Ectodermal cell (in vitro differentiated cells): ENCODE measurements at regions not wholly inside any gene's neighbourhood (a gene's known extent, or its start where the extent isn't known, plus 50 kb on each side); places are given as distances from the start of the nearest gene placed in this dataset.

Source experiments
- H3K27ac ChIP-seq: 2 replicates; pipeline ENCODE4 v1.7.0; 2013; ENCODE audit warnings: mild to moderate bottlenecking, low read depth, low read length; ENCODE audit not compliant: insufficient read depth, poor library complexity, severe bottlenecking
- H3K27me3 ChIP-seq: 2 replicates; pipeline ENCODE4 v1.7.0; 2013; ENCODE audit warnings: mild to moderate bottlenecking, low read length; ENCODE audit not compliant: insufficient read depth, control insufficient read depth, poor library complexity, severe bottlenecking
- H3K36me3 ChIP-seq: one replicate; pipeline ENCODE4 v1.7.0; 2013; ENCODE audit warnings: low read length; ENCODE audit not compliant: control insufficient read depth, insufficient read depth
- H3K4me1 ChIP-seq: one replicate; pipeline ENCODE4 v1.7.0; 2013; ENCODE audit warnings: low read length; ENCODE audit not compliant: control insufficient read depth, insufficient read depth
- H3K4me3 ChIP-seq: 2 replicates; pipeline ENCODE4 v1.7.0; 2013; ENCODE audit warnings: low read depth, low read length, control low read depth; ENCODE audit not compliant: insufficient read depth
- H3K9me3 ChIP-seq: 2 replicates; pipeline ENCODE4 v1.7.0; 2013; ENCODE audit warnings: mild to moderate bottlenecking, low read length, moderate library complexity; ENCODE audit not compliant: control insufficient read depth
- WGBS, 2 experiments: methylation state at CpG; one replicate each; pipeline ENCODE4 v1.1.7; 2013; ENCODE audit warnings: missing lambda C conversion rate in 2 of 2; 5-methylcytosine and 5-hydroxymethylcytosine counted together

- no peaks in the 10 kb centered on the region for H3K27me3 ChIP-seq
- 93 to 95% methylated on average over 10 of the region's 10 CpGs for WGBS, 2 experiments
- H3K36me3 ChIP-seq, result no peaks in the 10 kb centered on the region
- H3K4me3 ChIP-seq, result no peak overlapping the region
- H3K9me3 ChIP-seq, result no peaks in the 10 kb centered on the region
- H3K4me1 ChIP-seq, result no peaks in the 10 kb centered on the region
- H3K27ac ChIP-seq, result no peak overlapping the region
These were observed 163.1 kb upstream of the TSHZ3 start for GRCh38 chr19:31512181-31512970.

GRCh38 chr19:31513841-31514240 is 164.6 kb upstream of the TSHZ3 start:
- no peak overlapping the region for H3K4me3 ChIP-seq
- no peaks in the 10 kb centered on the region for H3K36me3 ChIP-seq
- no peak overlapping the region for H3K27ac ChIP-seq
- no peaks in the 10 kb centered on the region for H3K4me1 ChIP-seq
- H3K27me3 ChIP-seq, result no peaks in the 10 kb centered on the region
- no peaks in the 10 kb centered on the region for H3K9me3 ChIP-seq
- WGBS, 2 experiments, result 93 to 94% methylated on average over 13 of the region's 13 CpGs

- H3K27ac ChIP-seq, result no peak overlapping the region
- H3K4me1 ChIP-seq, result no peaks in the 10 kb centered on the region
- H3K4me3 ChIP-seq, result no peak overlapping the region
- H3K36me3 ChIP-seq, result no peaks in the 10 kb centered on the region
- 93% methylated on average over 18 of the region's 18 CpGs for WGBS, 2 experiments
- no peaks in the 10 kb centered on the region for H3K27me3 ChIP-seq
- no peaks in the 10 kb centered on the region for H3K9me3 ChIP-seq
These were observed 166.7 kb upstream of the TSHZ3 start for GRCh38 chr19:31515931-31516330.

- WGBS, 2 experiments, result 86% methylated on average over 8 to 9 of the region's 9 CpGs
- Histone ChIP-seq H3K36me3 (no peaks in the 10 kb centered on the region), H3K4me3 (no peak overlapping the region), H3K27me3 (no peaks in the 10 kb centered on the region), H3K4me1 (no peaks in the 10 kb centered on the region), H3K27ac (no peak overlapping the region), H3K9me3 (no peaks in the 10 kb centered on the region)
These were observed 167.5 kb upstream of the TSHZ3 start for GRCh38 chr19:31516756-31517155.

GRCh38 chr19:31517224-31518180 is 168.3 kb upstream of the TSHZ3 start:
- Histone ChIP-seq H3K4me1 (no peaks in the 10 kb centered on the region), H3K9me3 (no peaks in the 10 kb centered on the region), H3K36me3 (no peaks in the 10 kb centered on the region), H3K27me3 (no peaks in the 10 kb centered on the region), H3K4me3 (no peak overlapping the region), H3K27ac (no peak overlapping the region)
- 93 to 95% methylated on average over 33 of the region's 33 CpGs for WGBS, 2 experiments

- Histone ChIP-seq H3K4me3 (no peak overlapping the region), H3K36me3 (no peaks in the 10 kb centered on the region), H3K27me3 (no peaks in the 10 kb centered on the region), H3K4me1 (no peaks in the 10 kb centered on the region), H3K9me3 (no peaks in the 10 kb centered on the region), H3K27ac (no peak overlapping the region)
- 89 to 94% methylated on average over 10 to 13 of the region's 13 CpGs for WGBS, 2 experiments
These were observed 169.2 kb upstream of the TSHZ3 start for GRCh38 chr19:31518216-31519020.

- Histone ChIP-seq H3K36me3 (no peaks in the 10 kb centered on the region), H3K4me3 (no peak overlapping the region), H3K27me3 (no peaks in the 10 kb centered on the region), H3K4me1 (no peaks in the 10 kb centered on the region), H3K9me3 (no peaks in the 10 kb centered on the region), H3K27ac (no peak overlapping the region)
- WGBS, 2 experiments, result 89 to 92% methylated on average over 2 to 3 of the region's 3 CpGs
These were observed 170.0 kb upstream of the TSHZ3 start for GRCh38 chr19:31519256-31519655.

GRCh38 chr19:31519908-31520307 is 170.7 kb upstream of the TSHZ3 start:
- H3K4me3 ChIP-seq, result no peak overlapping the region
- 95 to 100% methylated on average over 1 of the region's 1 CpG for WGBS, 2 experiments
- no peaks in the 10 kb centered on the region for H3K27me3 ChIP-seq
- no peaks in the 10 kb centered on the region for H3K36me3 ChIP-seq
- H3K27ac ChIP-seq, result no peak overlapping the region
- no peaks in the 10 kb centered on the region for H3K4me1 ChIP-seq
- H3K9me3 ChIP-seq, result no peaks in the 10 kb centered on the region

GRCh38 chr19:31520633-31521032 is 171.4 kb upstream of the TSHZ3 start:
- H3K27me3 ChIP-seq, result no peaks in the 10 kb centered on the region
- no peaks in the 10 kb centered on the region for H3K4me1 ChIP-seq
- no peak overlapping the region for H3K27ac ChIP-seq
- H3K4me3 ChIP-seq, result no peak overlapping the region
- H3K9me3 ChIP-seq, result no peaks in the 10 kb centered on the region
- H3K36me3 ChIP-seq, result no peaks in the 10 kb centered on the region
